ENCODE measurements at regions not wholly inside any gene's neighbourhood (a gene's known extent, or its start where the extent isn't known, plus 50 kb on each side); places are given as distances from the start of the nearest gene placed in this dataset.

- TF ChIP-seq CTCF (IDR thresholded peaks at IDR 0.05) (no peak), POLR2A (IDR thresholded peaks at IDR 0.05) (no peak)
Observed at GRCh38 chr4:138320831-138321230, 78.7 kb upstream of the SLC7A11 start.
